HepG2 (cell line): ENCODE measurements at regions not wholly inside any gene's neighbourhood (a gene's known extent, or its start where the extent isn't known, plus 50 kb on each side); places are given as distances from the start of the nearest gene placed in this dataset.

Source experiments
- ATAC-seq: fragments of 200-7000 bp; cut with Tn5 transposase; 3 replicates; pipeline ENCODE4 v1.9.1; 2020; ENCODE audit warnings: mild to moderate bottlenecking, moderate library complexity
- BruUV-seq: library from RNA; stranded (reverse); fragments of 400-500 nt; replicated peaks from 2 replicates; lab custom pipeline; 2021; lab: Mats Ljungman, UMichigan
- CTCF ChIA-PET: fragments of 300-600 bp; formaldehyde crosslinking; extraction: SDS; loops from one replicate; lab custom pipeline; 2021; ENCODE audit warnings: low total read pairs, inconsistent platforms, low intra/inter-chr PET ratio; lab: Yijun Ruan, JAX
- POLR2A ChIA-PET: fragments of 350-600 bp; sonication (Branson Sonifier 250); formaldehyde crosslinking; loops from one replicate; lab custom pipeline; 2020; ENCODE audit warnings: antibody characterized with exemption, inconsistent platforms; lab: Yijun Ruan, JAX
- DNase-seq: peaks from one replicate; pipeline ENCODE4 v3.0.0-alpha.2; 2015; ENCODE audit warnings: low spot score
- FAIRE-seq: peaks from 3 replicates; lab custom pipeline; 2011; peaks lifted over from hg19 to GRCh38; lab: Jason Lieb, UNC
- H2AFZ ChIP-seq: one replicate; pipeline ENCODE4 v1.6.1; 2011; ENCODE audit warnings: low read length, inconsistent platforms
- H3K27ac ChIP-seq: fragments of 300-600 bp; 3 replicates; pipeline ENCODE4 v1.8.0; 2011; ENCODE audit warnings: mixed run types, mild to moderate bottlenecking, mixed read lengths, low read length, inconsistent platforms; ENCODE audit not compliant: insufficient read depth; ENCODE audit errors: extremely low read length
- H3K27me3 ChIP-seq, 2 experiments: fragments of 200-600 bp in 1 of 2; 2 replicates in 1 of 2; 3 replicates in 1 of 2; pipeline versions ENCODE4 v1.6.0 to v1.8.0; 2011; ENCODE audit warnings: low read length in 2 of 2, mild to moderate bottlenecking in 2 of 2, moderate library complexity in 2 of 2, inconsistent platforms in 1 of 2; ENCODE audit not compliant: insufficient read depth in 2 of 2, control insufficient read depth in 1 of 2
- H3K36me3 ChIP-seq, 2 experiments: fragments of 200-600 bp in 1 of 2; replicated peaks in 1 of 2; 2 replicates in 1 of 2; 3 replicates in 1 of 2; pipeline versions ENCODE4 v1.5.1 to v1.8.0; 2011; ENCODE audit warnings: low read length in 2 of 2, inconsistent platforms in 1 of 2; ENCODE audit not compliant: insufficient read depth in 2 of 2, control insufficient read depth in 1 of 2
- H3K4me1 ChIP-seq: 2 replicates; pipeline ENCODE4 v1.5.1; 2012; ENCODE audit warnings: low read length, inconsistent platforms; ENCODE audit not compliant: insufficient read depth
- H3K4me2 ChIP-seq: 2 replicates; pipeline ENCODE4 v1.6.0; 2011; ENCODE audit warnings: low read depth, low read length, inconsistent platforms
- H3K4me3 ChIP-seq, 3 experiments: fragments of 200-600 bp in 1 of 3; sonication (generic), shearing (Covaris generic) in 1 of 3; replicated peaks in 1 of 3; 2 replicates each; pipeline ENCODE4 v1.5.1; 2011 to 2016; ENCODE audit warnings: low read length in 3 of 3, inconsistent platforms in 2 of 3, low read depth in 2 of 3, mild to moderate bottlenecking in 2 of 3, control low read depth in 1 of 3, mixed read lengths in 1 of 3; ENCODE audit not compliant: insufficient read depth in 1 of 3
- H3K79me2 ChIP-seq: one replicate; pipeline ENCODE4 v1.6.1; 2011; ENCODE audit warnings: low read length, inconsistent platforms; ENCODE audit not compliant: insufficient read depth
- H3K9ac ChIP-seq: 2 replicates; pipeline ENCODE4 v1.6.0; 2011; ENCODE audit warnings: mild to moderate bottlenecking, low read depth, low read length, inconsistent platforms; ENCODE audit not compliant: insufficient read depth
- H3K9me3 ChIP-seq: 2 replicates; pipeline ENCODE4 v1.5.1; 2012; ENCODE audit warnings: mild to moderate bottlenecking, low read length
- H4K20me1 ChIP-seq: 2 replicates; pipeline ENCODE4 v1.6.0; 2011; ENCODE audit warnings: inconsistent platforms, mild to moderate bottlenecking, low read length, moderate library complexity; ENCODE audit not compliant: insufficient read depth
- BHLHE40 ChIP-seq: IDR thresholded peaks from 2 replicates; pipeline ENCODE4 v1.6.1; 2011; ENCODE audit warnings: low read length, improper control_type of control experiment
- MAFF ChIP-seq: IDR thresholded peaks from 2 replicates; pipeline ENCODE4 v1.6.1; 2011; ENCODE audit warnings: low read depth, low read length, improper control_type of control experiment
- MAFK ChIP-seq, 2 experiments: IDR thresholded peaks in 1 of 2; conservative IDR thresholded peaks in 1 of 2; 2 replicates each; pipeline ENCODE4 v1.6.1; 2011; ENCODE audit warnings: improper control_type of control experiment in 2 of 2, low read length in 2 of 2
- ZKSCAN1 ChIP-seq: fragments of 150-350 bp; IDR thresholded peaks from 2 replicates; pipeline ENCODE4 v1.6.1; 2014; ENCODE audit warnings: low read length
- ZNF382 ChIP-seq: sonication (generic); formaldehyde crosslinking; IDR thresholded peaks from 2 replicates; pipeline ENCODE4 v1.5.0; 2020; ENCODE audit warnings: missing genetic modification reagents, mild to moderate bottlenecking, borderline replicate concordance
- WGBS: methylation state at CpG from one replicate; pipeline ENCODE4 v1.1.6; 2017; ENCODE audit warnings: low lambda C conversion rate; 5-methylcytosine and 5-hydroxymethylcytosine counted together
- in situ Hi-C: cut with HindIII; loops from 2 replicates; pipeline ENCODE4 v1.10.0; 2017; ENCODE audit warnings: low pct_unique_long_range_greater_than_20kb; ENCODE audit not compliant: extremely low pct_ligation_motif_present
- intact Hi-C: fragments of 100-400 bp; cut with micrococcal nuclease; formaldehyde crosslinking; loops from one replicate; pipeline ENCODE4 v1.10.0; 2022; ENCODE audit not compliant: unreplicated experiment

DNA sequence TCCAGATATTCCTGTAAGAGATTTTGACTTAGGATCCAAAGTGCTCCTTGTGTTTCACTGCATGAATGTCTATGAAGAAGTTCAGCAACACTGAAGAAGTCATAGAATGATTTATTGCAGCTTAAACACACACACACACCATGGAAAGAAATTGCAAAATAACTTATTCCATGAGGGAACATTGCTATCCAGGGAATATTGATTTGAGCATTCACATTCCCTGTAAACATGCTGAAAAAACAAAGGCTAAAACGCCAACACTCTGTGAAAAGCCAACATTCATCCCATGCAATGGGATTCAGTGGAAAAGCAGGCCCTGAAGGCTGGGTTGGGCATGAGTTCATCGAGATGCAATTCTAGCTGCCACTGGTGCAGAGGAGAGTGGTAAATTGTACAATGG, 109.6 kb upstream of the CXCL14 start:
- intact Hi-C loops = no loop called here
- Histone ChIP-seq H3K79me2 (no peaks in the 10 kb centered on the region), H3K4me2 (no peak overlapping the region), H4K20me1 (no peaks in the 10 kb centered on the region), H2AFZ (no peak overlapping the region), H3K9me3 (no peaks in the 10 kb centered on the region), H3K36me3 (no peaks in the 10 kb centered on the region), H3K27ac (no peak overlapping the region), H3K4me1 (no peaks in the 10 kb centered on the region), H3K9ac (no peak overlapping the region), H3K27me3 (peaks cover 0 to 25% of the 10 kb centered on the region in 2 experiments; a peak in 2 of 5 replicates), H3K4me3 (no peak overlapping the region)
- FAIRE-seq (no peak), ATAC-seq (no peak), DNase-seq (no peak)
- WGBS = 7% methylated on average over 2 of the region's 2 CpGs
- CTCF ChIA-PET = no interaction called here
- POLR2A ChIA-PET = no interaction called here
- no peak for TF ChIP-seq BHLHE40
- TF ChIP-seq ZNF382 (CRISPR knock-in tag) = no peak
- no TSS peak for BruUV-seq
- in situ Hi-C loops = no loop called here

DNA sequence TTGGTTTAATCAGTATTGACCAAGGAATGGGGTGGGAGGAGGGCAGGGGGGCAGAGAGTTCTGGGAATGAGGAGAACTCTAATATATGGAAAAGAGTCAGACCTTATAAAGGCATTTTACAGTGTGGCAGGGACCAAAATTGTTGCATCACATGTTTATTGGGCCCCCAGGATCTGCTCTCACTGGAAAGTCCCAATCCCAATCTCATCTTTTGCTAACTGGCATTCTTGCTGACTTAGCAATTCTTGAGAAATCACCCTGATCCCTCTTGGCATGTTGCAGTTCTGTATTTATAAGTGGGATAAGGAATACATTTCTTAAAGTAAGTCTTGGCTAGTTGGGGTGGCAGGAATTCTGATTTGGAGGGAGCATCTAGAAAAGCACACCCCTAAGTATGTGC, 104.4 kb upstream of the CXCL14 start:
- no peak overlapping the region for H3K4me3 ChIP-seq
- DNase-seq = no peak
- H3K9ac ChIP-seq = no peak overlapping the region
- H2AFZ ChIP-seq = no peak overlapping the region
- H3K9me3 ChIP-seq = no peaks in the 10 kb centered on the region
- H3K27me3 ChIP-seq = 0 out of 5 replicates have a peak, but pooled peaks cover 0 to 4% of the 10 kb centered on the region in 2 experiments
- no TSS peak for BruUV-seq
- no peaks in the 10 kb centered on the region for H3K79me2 ChIP-seq
- ChIA-PET POLR2A (no interaction called here), CTCF (no interaction called here)
- H3K4me2 ChIP-seq = no peak overlapping the region
- TF ChIP-seq ZKSCAN1 (no peak), MAFK (conservative IDR thresholded peaks at IDR 0.05 in 1 of 2, IDR thresholded peaks at IDR 0.05 in 1 of 2; ENCODE audit: low read length in 2 of 2) (peak; percentile 97 to 98), MAFF (peak; percentile 98)
- intact Hi-C loops = no loop called here
- H3K4me1 ChIP-seq = no peaks in the 10 kb centered on the region
- ATAC-seq = no peak
- in situ Hi-C loops = no loop called here
- FAIRE-seq = no peak
- H3K36me3 ChIP-seq = no peaks in the 10 kb centered on the region
- no peak overlapping the region for H3K27ac ChIP-seq
- no peaks in the 10 kb centered on the region for H4K20me1 ChIP-seq
